ENCODE measurements at regions not wholly inside any gene's neighbourhood (a gene's known extent, or its start where the extent isn't known, plus 50 kb on each side); places are given as distances from the start of the nearest gene placed in this dataset.

DNA sequence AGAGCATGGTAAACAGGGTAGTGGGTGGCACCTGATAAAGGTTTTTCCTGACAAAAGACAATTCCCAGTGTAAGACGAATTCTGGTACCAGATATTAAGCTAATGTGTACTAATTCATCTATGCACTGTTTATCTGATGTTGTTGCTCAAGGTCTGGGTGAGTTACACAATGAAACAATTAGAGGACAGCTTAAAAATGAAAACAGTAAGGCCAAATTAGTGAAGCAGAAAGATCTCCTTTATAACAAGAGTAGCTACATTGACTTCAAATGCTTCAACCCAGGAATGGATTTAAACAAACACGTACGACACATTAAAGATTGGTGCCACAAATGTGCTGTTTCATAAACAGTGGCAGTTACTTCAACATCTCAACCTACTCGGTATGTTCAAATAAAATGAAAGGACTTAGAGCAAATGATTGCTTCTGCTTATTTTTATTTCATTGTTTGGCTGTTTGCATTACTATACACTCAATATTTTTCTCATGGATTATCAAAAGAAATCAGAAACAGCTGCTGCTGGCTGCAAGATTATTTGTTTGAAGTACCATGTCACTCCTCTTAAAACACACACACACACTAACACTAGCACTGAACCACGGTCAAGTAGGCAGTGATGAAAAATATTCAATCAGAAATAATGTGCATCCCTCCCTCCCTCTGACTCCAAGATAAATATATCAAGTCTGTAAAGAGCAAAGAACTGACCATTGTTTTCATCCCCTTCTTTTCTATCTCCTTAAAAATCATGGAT is 94.4 kb upstream of the RND3 start:
- H3K4me1 ChIP-seq: no peaks in the 10 kb centered on the region
- 52 to 54% methylated on average over 5 of the region's 5 CpGs for WGBS, 2 donors
- no peaks in the 10 kb centered on the region for H3K27me3 ChIP-seq
- no peaks in the 10 kb centered on the region for H3K9me3 ChIP-seq
- DNase-seq (no peak), FAIRE-seq (no peak), ATAC-seq (no peak)
- intact Hi-C loops (cut with DNase I): no loop called here
- H3K4me3 ChIP-seq: no peak overlapping the region
- H3K36me3 ChIP-seq: no peaks in the 10 kb centered on the region
- TF ChIP-seq, protein P1, sequence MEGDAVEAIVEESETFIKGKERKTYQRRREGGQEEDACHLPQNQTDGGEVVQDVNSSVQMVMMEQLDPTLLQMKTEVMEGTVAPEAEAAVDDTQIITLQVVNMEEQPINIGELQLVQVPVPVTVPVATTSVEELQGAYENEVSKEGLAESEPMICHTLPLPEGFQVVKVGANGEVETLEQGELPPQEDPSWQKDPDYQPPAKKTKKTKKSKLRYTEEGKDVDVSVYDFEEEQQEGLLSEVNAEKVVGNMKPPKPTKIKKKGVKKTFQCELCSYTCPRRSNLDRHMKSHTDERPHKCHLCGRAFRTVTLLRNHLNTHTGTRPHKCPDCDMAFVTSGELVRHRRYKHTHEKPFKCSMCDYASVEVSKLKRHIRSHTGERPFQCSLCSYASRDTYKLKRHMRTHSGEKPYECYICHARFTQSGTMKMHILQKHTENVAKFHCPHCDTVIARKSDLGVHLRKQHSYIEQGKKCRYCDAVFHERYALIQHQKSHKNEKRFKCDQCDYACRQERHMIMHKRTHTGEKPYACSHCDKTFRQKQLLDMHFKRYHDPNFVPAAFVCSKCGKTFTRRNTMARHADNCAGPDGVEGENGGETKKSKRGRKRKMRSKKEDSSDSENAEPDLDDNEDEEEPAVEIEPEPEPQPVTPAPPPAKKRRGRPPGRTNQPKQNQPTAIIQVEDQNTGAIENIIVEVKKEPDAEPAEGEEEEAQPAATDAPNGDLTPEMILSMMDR (IDR thresholded peaks at IDR 0.05): no peak
- H3K27ac ChIP-seq: no peak overlapping the region

DNA sequence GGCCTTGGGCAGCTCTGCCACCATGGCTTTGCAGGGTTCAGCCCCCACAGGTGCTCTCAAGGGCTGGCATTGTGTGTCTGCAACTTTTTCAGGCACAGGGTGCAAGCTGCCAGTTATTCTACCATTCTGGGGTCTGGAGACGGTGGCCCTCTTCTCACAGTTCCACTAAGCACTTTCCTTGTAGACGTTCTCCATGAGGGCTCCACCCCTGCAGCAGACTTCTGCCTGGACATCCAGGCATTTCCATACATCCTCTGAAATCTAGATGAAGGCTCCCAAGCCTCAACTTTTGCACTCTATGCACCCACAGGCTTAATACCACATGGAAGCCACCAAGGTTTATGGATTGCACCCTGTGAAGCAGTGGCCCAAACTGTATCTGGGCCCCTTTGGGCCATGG is 91.0 kb upstream of the RND3 start:
- Histone ChIP-seq H3K27ac (no peak overlapping the region), H3K4me1 (no peaks in the 10 kb centered on the region), H3K4me3 (no peak overlapping the region), H3K27me3 (no peaks in the 10 kb centered on the region), H3K9me3 (no peaks in the 10 kb centered on the region), H3K36me3 (no peaks in the 10 kb centered on the region)
- intact Hi-C loops (cut with DNase I): no loop called here
- ATAC-seq: no peak
- FAIRE-seq: no peak
- DNase-seq: no peak
- TF ChIP-seq, protein P1 (IDR thresholded peaks at IDR 0.05): no peak
- WGBS, 2 donors: 69 to 82% methylated on average over 2 of the region's 2 CpGs

DNA sequence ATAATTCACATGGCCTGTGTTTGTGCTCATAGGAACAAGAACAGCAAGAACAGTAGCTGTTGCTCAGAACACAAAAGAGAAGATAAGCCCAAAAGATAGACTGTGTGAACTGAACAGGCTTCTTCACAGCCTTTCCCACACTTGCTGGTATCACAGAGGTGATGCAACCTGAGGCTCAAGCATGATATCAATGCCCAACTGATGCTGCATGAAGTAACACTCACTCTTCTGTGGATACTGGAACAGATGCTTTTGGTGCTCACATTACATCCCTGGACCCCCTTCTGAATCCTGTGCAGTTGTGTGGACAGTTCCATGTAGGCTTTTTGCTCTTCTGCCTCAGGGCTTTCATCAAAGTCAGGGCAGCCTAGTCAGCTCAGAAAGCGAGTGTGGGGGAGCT is 88.4 kb upstream of the RND3 start:
- WGBS, 2 donors: 66 to 71% methylated on average over 1 of the region's 1 CpG
- no peak for FAIRE-seq
- intact Hi-C loops (cut with DNase I): no loop called here
- no peak for DNase-seq
- no peaks in the 10 kb centered on the region for H3K27me3 ChIP-seq
- H3K4me1 ChIP-seq: no peaks in the 10 kb centered on the region
- ATAC-seq: no peak
- no peaks in the 10 kb centered on the region for H3K9me3 ChIP-seq
- no peaks in the 10 kb centered on the region for H3K36me3 ChIP-seq
- H3K27ac ChIP-seq: no peak overlapping the region
- H3K4me3 ChIP-seq: no peak overlapping the region
- TF ChIP-seq, protein P1 (IDR thresholded peaks at IDR 0.05): no peak

DNA sequence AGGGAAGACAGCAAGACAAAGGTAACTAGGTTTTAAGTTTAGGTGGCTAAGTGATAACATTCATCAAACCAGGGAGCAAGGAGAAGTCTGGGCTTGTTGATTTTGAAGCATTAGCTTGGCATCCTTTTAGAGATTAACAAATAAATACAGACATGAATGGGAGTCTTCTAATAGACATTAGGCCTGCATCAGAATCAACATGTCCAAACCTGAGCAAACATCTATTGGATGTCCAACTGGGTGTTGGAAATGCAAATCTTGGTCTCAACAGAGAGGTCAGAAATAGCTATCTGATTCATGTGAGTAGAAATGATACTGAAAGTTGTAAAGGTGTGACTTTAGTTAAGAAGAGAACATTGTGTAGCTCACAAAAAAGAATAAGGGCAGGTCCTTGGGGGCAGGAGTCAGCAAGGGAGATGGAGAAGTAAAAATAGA is 85.5 kb upstream of the RND3 start:
- TF ChIP-seq, protein P1 (IDR thresholded peaks at IDR 0.05): no peak
- no peak for ATAC-seq
- intact Hi-C loops (cut with DNase I): no loop called here
- no peak for FAIRE-seq
- H3K4me1 ChIP-seq: no peaks in the 10 kb centered on the region
- H3K4me3 ChIP-seq: no peak overlapping the region
- H3K9me3 ChIP-seq: no peaks in the 10 kb centered on the region
- DNase-seq: no peak
- H3K27ac ChIP-seq: no peak overlapping the region
- H3K36me3 ChIP-seq: no peaks in the 10 kb centered on the region
- no peaks in the 10 kb centered on the region for H3K27me3 ChIP-seq

DNA sequence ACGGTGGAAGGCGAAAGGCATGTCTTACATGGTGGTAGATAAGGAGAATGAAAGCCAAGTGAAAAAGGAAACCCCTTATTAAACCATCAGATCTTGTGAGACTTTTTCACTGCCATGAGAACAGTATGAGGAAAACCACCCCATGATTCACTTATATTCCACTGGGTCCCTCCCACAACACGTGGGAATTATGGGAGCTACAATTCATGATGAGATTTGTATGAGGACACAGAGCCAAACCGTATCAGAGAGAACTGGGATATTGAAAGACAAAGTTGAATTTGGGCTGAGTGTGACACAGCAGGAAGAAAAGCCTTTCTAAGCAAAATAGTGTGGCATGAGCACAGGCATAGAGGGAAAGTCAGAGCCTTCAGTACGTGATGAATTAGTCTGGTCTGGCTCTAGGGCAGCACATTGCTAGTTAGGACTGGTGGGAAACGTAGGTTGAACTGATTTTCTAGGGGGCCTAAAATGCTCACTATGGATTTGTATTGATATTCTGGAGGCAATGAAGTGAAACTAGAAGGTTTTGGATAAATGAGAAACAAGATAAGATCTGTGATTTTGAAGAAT is 84.8 kb upstream of the RND3 start:
- H3K4me3 ChIP-seq: no peak overlapping the region
- no peak for FAIRE-seq
- H3K9me3 ChIP-seq: no peaks in the 10 kb centered on the region
- intact Hi-C loops (cut with DNase I): no loop called here
- WGBS, 2 donors: 63 to 78% methylated on average over 6 of the region's 6 CpGs
- H3K36me3 ChIP-seq: no peaks in the 10 kb centered on the region
- ATAC-seq: no peak
- no peak for DNase-seq
- TF ChIP-seq, protein P1 (IDR thresholded peaks at IDR 0.05): no peak
- H3K4me1 ChIP-seq: no peaks in the 10 kb centered on the region
- H3K27ac ChIP-seq: no peak overlapping the region
- no peaks in the 10 kb centered on the region for H3K27me3 ChIP-seq
